HCT116 (cell line): ENCODE measurements at regions not wholly inside any gene's neighbourhood (a gene's known extent, or its start where the extent isn't known, plus 50 kb on each side); places are given as distances from the start of the nearest gene placed in this dataset.

Source experiments
- ATF3 ChIP-seq: IDR thresholded peaks from 2 replicates; pipeline ENCODE4 v1.6.1; 2012
- CBX3 ChIP-seq: IDR thresholded peaks from 2 replicates; pipeline ENCODE4 v1.6.1; 2012; ENCODE audit warnings: low read depth
- CTCF ChIP-seq, 3 experiments: fragments of 200-600 bp in 1 of 3; sonication (generic) in 1 of 3; IDR thresholded peaks in 2 of 3; conservative IDR thresholded peaks in 1 of 3; 2 replicates each; pipeline ENCODE4 v1.5.1; 2012 to 2017; ENCODE audit warnings: low read depth in 2 of 3, low read length in 2 of 3, antibody characterized with exemption in 1 of 3, borderline replicate concordance in 1 of 3, control low read depth in 1 of 3, mild to moderate bottlenecking in 1 of 3, mixed read lengths in 1 of 3, mixed run types in 1 of 3, moderate library complexity in 1 of 3; ENCODE audit not compliant: insufficient read depth in 1 of 3
- EGR1 ChIP-seq: IDR thresholded peaks from 2 replicates; pipeline ENCODE4 v1.6.1; 2012; ENCODE audit warnings: low read depth
- ELF1 ChIP-seq: IDR thresholded peaks from 2 replicates; pipeline ENCODE4 v1.6.1; 2012; ENCODE audit warnings: low read depth, borderline replicate concordance
- EZH2 ChIP-seq: fragments of 200-600 bp; sonication (generic); IDR thresholded peaks from 2 replicates; pipeline ENCODE4 v1.6.1; 2017; ENCODE audit warnings: antibody characterized with exemption, mixed run types
- JUND ChIP-seq: IDR thresholded peaks from 2 replicates; pipeline ENCODE4 v1.6.1; 2012
- MAX ChIP-seq: IDR thresholded peaks from 2 replicates; pipeline ENCODE4 v1.6.1; 2012
- POLR2A ChIP-seq: IDR thresholded peaks from 2 replicates; pipeline ENCODE4 v1.7.0; 2011; ENCODE audit warnings: borderline replicate concordance; ENCODE audit not compliant: insufficient read depth, insufficient read length; ENCODE audit errors: extremely low read depth
- RAD21 ChIP-seq: IDR thresholded peaks from 2 replicates; pipeline ENCODE4 v1.6.1; 2012; ENCODE audit warnings: low read depth, mild to moderate bottlenecking
- SIN3A ChIP-seq: IDR thresholded peaks from 2 replicates; pipeline ENCODE4 v1.6.1; 2012; ENCODE audit warnings: low read depth
- SP1 ChIP-seq: IDR thresholded peaks from 2 replicates; pipeline ENCODE4 v1.6.1; 2012; ENCODE audit warnings: low read depth
- TCF7L2 ChIP-seq: IDR thresholded peaks from 2 replicates; pipeline ENCODE4 v1.7.0; 2011; ENCODE audit warnings: borderline replicate concordance, inconsistent platforms; ENCODE audit not compliant: insufficient read depth, insufficient read length; ENCODE audit errors: extremely low read depth

- no peak for TF ChIP-seq EGR1
- no peak for TF ChIP-seq ATF3
- TF ChIP-seq POLR2A = no peak
- no peak for TF ChIP-seq CTCF (IDR thresholded peaks at IDR 0.05 in 2 of 3, conservative IDR thresholded peaks at IDR 0.05 in 1 of 3; ENCODE audit: borderline replicate concordance in 1 of 3, insufficient read depth in 1 of 3, low read depth in 2 of 3, low read length in 2 of 3)
- TF ChIP-seq SP1 = no peak
- no peak for TF ChIP-seq TCF7L2
- TF ChIP-seq JUND = no peak
- no peak for TF ChIP-seq SIN3A
- no peak for TF ChIP-seq MAX
- no peak for TF ChIP-seq RAD21
- no peak for TF ChIP-seq EZH2
- TF ChIP-seq ELF1 = no peak
- TF ChIP-seq CBX3 = no peak
Measured at GRCh38 chrY:15800021-15800420, 1275.7 kb downstream of the NLGN4Y start.
